GM23248 (cell line): ENCODE measurements at regions not wholly inside any gene's neighbourhood (a gene's known extent, or its start where the extent isn't known, plus 50 kb on each side); places are given as distances from the start of the nearest gene placed in this dataset.

Experiments
- EZH2 ChIP-seq: fragments of 200-600 bp; sonication (generic); IDR thresholded peaks from 2 replicates; pipeline ENCODE4 v1.6.1; 2018; ENCODE audit warnings: antibody characterized with exemption, mild to moderate bottlenecking; ENCODE audit not compliant: insufficient read depth, poor library complexity, severe bottlenecking
- EZH2phosphoT487 ChIP-seq: fragments of 200-600 bp; sonication (generic); IDR thresholded peaks from 2 replicates; pipeline ENCODE4 v1.6.1; 2018; ENCODE audit warnings: antibody characterized with exemption, moderate library complexity, mild to moderate bottlenecking, low read depth; ENCODE audit not compliant: insufficient read depth

DNA sequence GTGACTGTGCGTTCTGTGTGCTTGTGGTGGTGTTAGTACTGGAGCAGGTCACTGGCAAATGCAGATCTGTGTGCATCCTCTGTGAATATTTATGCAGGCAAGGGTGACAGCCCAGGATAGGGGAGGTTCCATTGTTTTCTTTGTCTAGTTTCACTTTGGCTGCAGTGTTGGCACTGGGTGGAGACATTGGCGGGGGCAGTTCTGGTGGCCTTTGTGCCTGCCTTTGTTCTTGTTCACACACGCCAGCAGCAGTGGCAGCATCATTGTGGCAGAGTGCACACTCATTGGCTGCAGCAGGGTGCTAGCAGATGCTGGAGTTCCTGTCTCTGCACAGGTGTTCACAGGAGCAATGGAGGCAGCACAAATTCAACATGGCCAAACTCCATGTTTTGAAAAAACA, 495.3 kb downstream of the UBE2NL start:
- TF ChIP-seq EZH2 (no peak), EZH2phosphoT487 (no peak)
